WTC11 (cell line): ENCODE measurements at regions not wholly inside any gene's neighbourhood (a gene's known extent, or its start where the extent isn't known, plus 50 kb on each side); places are given as distances from the start of the nearest gene placed in this dataset.

Experiments
- ATAC-seq: fragments of 200-7000 bp; cut with Tn5 transposase; 2 replicates; pipeline ENCODE4 v1.10.0; 2021; ENCODE audit warnings: mild to moderate bottlenecking, moderate library complexity
- CTCF ChIA-PET: fragments of 300-600 bp; sonication (Branson Sonifier 250); formaldehyde crosslinking; loops from one replicate; lab custom pipeline; 2021; ENCODE audit warnings: antibody characterized with exemption; lab: Charles Lee
- POLR2A ChIA-PET: fragments of 350-600 bp; sonication (Branson Sonifier 250); formaldehyde crosslinking; loops from one replicate; lab custom pipeline; 2021; ENCODE audit warnings: antibody characterized with exemption; lab: Charles Lee
- DNase-seq: peaks from one replicate; pipeline ENCODE4 v3.0.0; 2021; ENCODE audit warnings: low spot score
- H3K27ac Mint-ChIP-seq: 2 replicates; pipeline ENCODE4 v1.8.0; 2021; ENCODE audit warnings: mixed read lengths
- H3K27me3 Mint-ChIP-seq: 2 replicates; pipeline ENCODE4 v1.8.0; 2021; ENCODE audit warnings: low read depth, mild to moderate bottlenecking, moderate library complexity, mixed read lengths
- H3K36me3 Mint-ChIP-seq: 2 replicates; pipeline ENCODE4 v1.8.0; 2021; ENCODE audit warnings: mixed read lengths
- H3K4me1 Mint-ChIP-seq: 2 replicates; pipeline ENCODE4 v1.8.0; 2022; ENCODE audit warnings: mixed read lengths
- H3K4me3 Mint-ChIP-seq: 2 replicates; pipeline ENCODE4 v1.8.0; 2021; ENCODE audit warnings: mild to moderate bottlenecking, moderate library complexity, mixed read lengths
- H3K9me3 Mint-ChIP-seq: 2 replicates; pipeline ENCODE4 v1.8.0; 2021; ENCODE audit warnings: mixed read lengths
- AR ChIP-seq: fragments of 250-450 bp; sonication (Bioruptor Pico); IDR thresholded peaks from 2 replicates; pipeline ENCODE4 v1.9.0; 2021; ENCODE audit warnings: mild to moderate bottlenecking
- FOXP1 ChIP-seq: sonication (generic); formaldehyde crosslinking; IDR thresholded peaks from 2 replicates; pipeline ENCODE4 v1.8.0; 2022; ENCODE audit warnings: missing genetic modification reagents, mild to moderate bottlenecking, moderate library complexity, borderline replicate concordance
- FOXP4 ChIP-seq: sonication (generic); formaldehyde crosslinking; IDR thresholded peaks from 2 replicates; pipeline ENCODE4 v1.8.0; 2022; ENCODE audit warnings: mild to moderate bottlenecking, missing genetic modification reagents
- HMGXB4 ChIP-seq: sonication (generic); formaldehyde crosslinking; IDR thresholded peaks from 2 replicates; pipeline ENCODE4 v1.8.1; 2023; ENCODE audit warnings: mild to moderate bottlenecking, moderate library complexity, missing genetic modification reagents
- MAX ChIP-seq: sonication (generic); formaldehyde crosslinking; IDR thresholded peaks from 2 replicates; pipeline ENCODE4 v1.8.0; 2022; ENCODE audit warnings: mild to moderate bottlenecking, missing genetic modification reagents
- PRDM15 ChIP-seq: sonication (generic); formaldehyde crosslinking; IDR thresholded peaks from 2 replicates; pipeline ENCODE4 v1.8.0; 2022; ENCODE audit warnings: missing genetic modification reagents
- RORB ChIP-seq: fragments of 250-450 bp; sonication (Bioruptor Pico); IDR thresholded peaks from 2 replicates; pipeline ENCODE4 v1.9.0; 2021; ENCODE audit warnings: mild to moderate bottlenecking
- SP1 ChIP-seq: sonication (generic); formaldehyde crosslinking; conservative IDR thresholded peaks from 2 replicates; pipeline ENCODE4 v1.8.1; 2022; ENCODE audit warnings: missing genetic modification reagents
- TP53 ChIP-seq: sonication (generic); formaldehyde crosslinking; IDR thresholded peaks from 2 replicates; pipeline ENCODE4 v1.8.1; 2023; ENCODE audit warnings: mild to moderate bottlenecking, missing genetic modification reagents
- ZNF232 ChIP-seq: sonication (generic); formaldehyde crosslinking; IDR thresholded peaks from 2 replicates; pipeline ENCODE4 v1.8.0; 2022; ENCODE audit warnings: mild to moderate bottlenecking, missing genetic modification reagents
- TF ChIP-seq, protein P1 (sequence below): sonication (generic); formaldehyde crosslinking; IDR thresholded peaks from 2 replicates; pipeline ENCODE4 v1.8.1; 2023; ENCODE audit warnings: mild to moderate bottlenecking, missing genetic modification reagents, moderate library complexity
- TF ChIP-seq, protein P2 (sequence below): sonication (generic); formaldehyde crosslinking; IDR thresholded peaks from 2 replicates; pipeline ENCODE4 v1.8.1; 2023; ENCODE audit warnings: mild to moderate bottlenecking, missing genetic modification reagents, moderate library complexity
- TF ChIP-seq, protein P3 (sequence below): fragments of 200-600 bp; IDR thresholded peaks from 2 replicates; pipeline ENCODE4 v1.8.0; 2022; ENCODE audit warnings: antibody characterized with exemption

DNA sequence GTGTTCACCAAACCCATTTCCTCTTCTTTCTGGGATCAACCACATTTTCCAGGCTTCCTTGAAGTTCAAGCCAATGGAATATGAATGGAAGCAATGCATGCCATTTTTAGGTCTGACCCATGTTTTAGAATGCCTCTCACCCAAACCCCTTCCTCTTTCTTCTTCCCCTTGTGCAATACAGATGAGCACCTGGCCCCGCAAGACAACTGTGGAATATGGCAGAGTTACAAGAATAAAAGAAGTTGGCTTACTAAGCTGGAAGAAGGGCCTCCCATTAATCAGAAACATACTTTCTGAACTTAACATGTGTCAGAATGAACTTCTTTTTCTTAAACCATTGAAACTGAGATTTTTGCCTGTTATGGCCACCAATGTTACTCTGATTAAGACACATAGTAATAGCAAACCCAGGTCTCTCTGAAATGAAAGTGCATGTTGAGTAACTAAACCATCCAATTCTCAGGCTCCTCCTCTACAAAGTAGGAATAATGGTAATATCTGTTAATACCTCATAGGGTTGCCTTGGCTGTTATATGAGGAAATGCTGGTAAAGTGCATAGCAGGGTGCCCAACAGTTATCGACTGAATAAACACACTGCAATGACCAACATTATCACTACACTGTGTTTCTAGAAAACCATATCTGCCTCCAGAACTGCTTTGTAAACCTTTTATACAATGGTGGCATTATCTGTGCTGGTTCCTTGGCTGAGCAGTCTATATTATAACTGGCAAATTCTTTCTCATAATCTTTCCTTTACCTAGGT, 382.2 kb upstream of the NRP1 start:
- peaks cover 11% of the 10 kb centered on the region for H3K36me3 Mint-ChIP-seq
- DNase-seq (no peak), ATAC-seq (no peak)
- TF ChIP-seq, protein P1, sequence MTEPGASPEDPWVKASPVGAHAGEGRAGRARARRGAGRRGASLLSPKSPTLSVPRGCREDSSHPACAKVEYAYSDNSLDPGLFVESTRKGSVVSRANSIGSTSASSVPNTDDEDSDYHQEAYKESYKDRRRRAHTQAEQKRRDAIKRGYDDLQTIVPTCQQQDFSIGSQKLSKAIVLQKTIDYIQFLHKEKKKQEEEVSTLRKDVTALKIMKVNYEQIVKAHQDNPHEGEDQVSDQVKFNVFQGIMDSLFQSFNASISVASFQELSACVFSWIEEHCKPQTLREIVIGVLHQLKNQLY (CRISPR knock-in tag), result no peak
- TF ChIP-seq ZNF232, result no peak
- TF ChIP-seq RORB (CRISPR knock-in tag), result no peak
- no peak for TF ChIP-seq FOXP4 (CRISPR knock-in tag)
- no peak for TF ChIP-seq FOXP1 (CRISPR knock-in tag)
- TF ChIP-seq, protein P2, sequence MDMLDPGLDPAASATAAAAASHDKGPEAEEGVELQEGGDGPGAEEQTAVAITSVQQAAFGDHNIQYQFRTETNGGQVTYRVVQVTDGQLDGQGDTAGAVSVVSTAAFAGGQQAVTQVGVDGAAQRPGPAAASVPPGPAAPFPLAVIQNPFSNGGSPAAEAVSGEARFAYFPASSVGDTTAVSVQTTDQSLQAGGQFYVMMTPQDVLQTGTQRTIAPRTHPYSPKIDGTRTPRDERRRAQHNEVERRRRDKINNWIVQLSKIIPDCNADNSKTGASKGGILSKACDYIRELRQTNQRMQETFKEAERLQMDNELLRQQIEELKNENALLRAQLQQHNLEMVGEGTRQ, result no peak
- TF ChIP-seq, protein P3, sequence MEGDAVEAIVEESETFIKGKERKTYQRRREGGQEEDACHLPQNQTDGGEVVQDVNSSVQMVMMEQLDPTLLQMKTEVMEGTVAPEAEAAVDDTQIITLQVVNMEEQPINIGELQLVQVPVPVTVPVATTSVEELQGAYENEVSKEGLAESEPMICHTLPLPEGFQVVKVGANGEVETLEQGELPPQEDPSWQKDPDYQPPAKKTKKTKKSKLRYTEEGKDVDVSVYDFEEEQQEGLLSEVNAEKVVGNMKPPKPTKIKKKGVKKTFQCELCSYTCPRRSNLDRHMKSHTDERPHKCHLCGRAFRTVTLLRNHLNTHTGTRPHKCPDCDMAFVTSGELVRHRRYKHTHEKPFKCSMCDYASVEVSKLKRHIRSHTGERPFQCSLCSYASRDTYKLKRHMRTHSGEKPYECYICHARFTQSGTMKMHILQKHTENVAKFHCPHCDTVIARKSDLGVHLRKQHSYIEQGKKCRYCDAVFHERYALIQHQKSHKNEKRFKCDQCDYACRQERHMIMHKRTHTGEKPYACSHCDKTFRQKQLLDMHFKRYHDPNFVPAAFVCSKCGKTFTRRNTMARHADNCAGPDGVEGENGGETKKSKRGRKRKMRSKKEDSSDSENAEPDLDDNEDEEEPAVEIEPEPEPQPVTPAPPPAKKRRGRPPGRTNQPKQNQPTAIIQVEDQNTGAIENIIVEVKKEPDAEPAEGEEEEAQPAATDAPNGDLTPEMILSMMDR, result no peak
- no peak for TF ChIP-seq PRDM15 (CRISPR knock-in tag)
- no peak for TF ChIP-seq MAX
- TF ChIP-seq SP1 (CRISPR knock-in tag), result no peak
- no peak for TF ChIP-seq HMGXB4 (CRISPR knock-in tag)
- TF ChIP-seq TP53, result no peak
- TF ChIP-seq AR (CRISPR knock-in tag), result no peak
- ChIA-PET POLR2A (no interaction called here), CTCF (no interaction called here)
- peaks cover 11% of the 10 kb centered on the region for H3K9me3 Mint-ChIP-seq
- H3K4me1 Mint-ChIP-seq, result peaks cover 12% of the 10 kb centered on the region
- no peaks in the 10 kb centered on the region for H3K27me3 Mint-ChIP-seq
- no peak overlapping the region for H3K27ac Mint-ChIP-seq
- H3K4me3 Mint-ChIP-seq, result no peak overlapping the region
